Hematopoietic multipotent progenitor cell (in vitro differentiated cells): ENCODE measurements at regions not wholly inside any gene's neighbourhood (a gene's known extent, or its start where the extent isn't known, plus 50 kb on each side); places are given as distances from the start of the nearest gene placed in this dataset.

Experiments used
- DNase-seq, 3 donors: peaks; one replicate each; pipeline ENCODE4 v3.0.0-alpha.2; 2011 to 2015; ENCODE audit warnings: low read depth in 2 of 3, low spot score in 2 of 3

DNA sequence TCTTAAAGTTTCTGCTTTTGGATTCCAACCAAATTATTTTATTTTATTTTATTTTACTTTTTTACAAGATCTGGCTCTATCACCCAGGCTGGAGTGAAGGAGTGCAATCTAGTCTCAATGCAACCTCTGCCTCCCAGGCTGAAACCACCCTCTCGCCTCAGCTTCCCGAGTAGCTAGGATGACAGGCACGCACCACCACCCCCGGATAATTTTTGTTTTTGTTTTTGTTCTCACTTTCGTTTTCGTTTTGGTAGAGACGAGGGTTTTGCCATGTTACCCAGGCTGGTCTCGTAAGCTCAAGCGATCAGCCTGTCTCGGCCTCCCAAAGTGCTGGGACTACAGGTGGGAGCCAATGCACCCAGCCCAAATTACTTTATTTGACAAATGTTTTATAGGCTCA lies 219.8 kb downstream of the ETS1 start:
- DNase-seq: no peak

DNA sequence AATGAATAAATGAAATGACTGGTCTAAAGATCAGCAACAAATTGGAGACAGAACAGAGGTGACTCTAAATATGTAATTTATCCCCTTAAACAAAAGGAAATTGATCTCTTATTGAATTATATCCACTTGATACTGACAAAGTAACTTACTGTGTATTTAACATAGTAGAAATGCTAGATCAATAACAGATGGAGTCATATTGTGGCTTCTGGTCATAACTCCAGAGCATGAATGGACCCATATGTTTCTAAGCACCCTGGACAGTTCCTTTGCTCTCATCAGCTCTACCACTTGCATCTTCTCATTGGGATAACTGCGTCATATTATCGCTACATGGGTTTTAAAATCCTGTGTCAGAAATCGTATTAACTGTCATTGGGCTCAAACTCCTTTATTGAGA lies 222.3 kb downstream of the ETS1 start:
- peak in 2 of 3 donors; percentile 27 to 76 for DNase-seq

DNA sequence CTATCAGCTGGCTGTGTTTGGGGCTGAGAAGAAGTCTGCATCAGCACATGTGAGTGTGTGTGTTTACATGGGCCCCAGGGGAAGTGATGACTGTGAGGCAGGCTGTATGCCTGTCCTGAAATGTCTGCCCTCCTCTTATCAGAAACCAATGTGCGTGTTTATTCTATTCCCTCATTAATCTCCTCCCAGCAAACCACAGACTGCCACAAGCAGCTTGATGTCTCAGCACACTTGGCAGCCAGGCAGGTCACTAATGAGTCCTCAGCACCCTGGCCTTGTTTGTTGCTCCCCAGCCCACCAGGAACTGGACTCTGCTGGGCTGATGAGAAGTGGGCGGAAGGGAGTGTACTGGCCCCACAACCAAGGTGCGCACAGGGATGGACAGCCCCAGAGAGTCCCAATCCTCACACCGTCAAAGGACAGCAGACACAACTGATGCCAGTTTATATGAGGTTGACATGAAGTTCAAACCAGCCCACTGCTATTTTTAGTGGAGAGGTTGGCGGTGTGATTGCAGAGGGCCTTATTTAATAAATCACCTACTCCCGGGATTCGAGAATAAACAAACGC lies 225.8 kb downstream of the ETS1 start:
- peak in 2 of 3 donors; percentile 56 to 70 for DNase-seq

DNA sequence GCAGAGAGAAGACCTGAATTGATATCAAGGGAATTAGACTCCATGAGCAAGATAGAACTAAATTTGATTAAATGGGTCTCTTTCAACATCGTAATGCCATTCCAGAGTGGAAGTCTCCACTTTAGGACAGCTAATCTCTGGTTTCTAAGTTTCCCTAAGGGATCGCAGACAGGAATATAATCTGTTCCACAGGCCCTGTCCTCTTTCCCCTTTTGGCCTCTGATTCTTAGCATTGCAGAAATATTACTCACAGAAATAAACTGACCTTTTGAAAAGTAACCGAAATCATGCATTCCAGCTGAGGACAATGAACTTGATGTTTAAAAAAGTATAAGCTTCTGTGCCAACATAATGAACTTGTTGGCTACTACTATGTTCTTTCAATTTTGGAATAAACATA lies 227.8 kb downstream of the ETS1 start:
- DNase-seq: no peak

DNA sequence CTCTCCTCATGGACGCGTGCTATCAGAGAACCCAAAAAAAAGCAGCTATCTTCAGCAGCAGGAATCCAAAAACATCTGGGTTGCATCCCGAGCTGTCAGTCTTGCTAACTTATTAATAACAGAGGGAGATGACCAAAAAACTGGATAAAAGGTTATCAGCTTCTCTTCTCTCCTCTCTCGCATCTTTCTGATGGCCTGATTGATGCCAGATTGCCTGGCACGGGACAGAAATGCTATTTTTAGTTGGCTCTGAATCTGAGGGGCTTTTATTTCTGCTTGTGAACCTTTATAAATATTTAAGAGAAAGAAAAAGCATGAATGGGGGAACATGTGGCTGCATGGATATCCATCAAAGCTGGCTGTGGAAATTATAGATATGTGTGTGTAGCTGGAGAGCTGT lies 230.3 kb downstream of the ETS1 start:
- no peak for DNase-seq

DNA sequence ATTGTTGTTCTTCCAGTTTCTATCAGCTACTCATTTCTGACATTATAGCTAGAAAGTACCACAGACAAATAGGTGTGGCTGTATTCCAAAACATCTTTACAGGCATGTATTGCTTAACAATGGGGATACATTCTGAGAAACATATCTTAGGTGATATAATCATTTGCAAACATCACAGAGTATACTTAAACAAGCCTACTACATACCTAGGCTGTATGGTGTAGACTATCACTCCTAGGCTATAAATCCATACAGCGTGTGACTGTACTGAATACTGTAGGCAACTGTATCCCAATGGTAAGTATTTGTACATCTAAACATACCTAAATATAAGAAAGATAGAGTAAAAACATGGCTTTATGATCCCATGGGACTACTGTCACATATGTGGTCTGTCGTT lies 231.8 kb downstream of the ETS1 start:
- no peak for DNase-seq

DNA sequence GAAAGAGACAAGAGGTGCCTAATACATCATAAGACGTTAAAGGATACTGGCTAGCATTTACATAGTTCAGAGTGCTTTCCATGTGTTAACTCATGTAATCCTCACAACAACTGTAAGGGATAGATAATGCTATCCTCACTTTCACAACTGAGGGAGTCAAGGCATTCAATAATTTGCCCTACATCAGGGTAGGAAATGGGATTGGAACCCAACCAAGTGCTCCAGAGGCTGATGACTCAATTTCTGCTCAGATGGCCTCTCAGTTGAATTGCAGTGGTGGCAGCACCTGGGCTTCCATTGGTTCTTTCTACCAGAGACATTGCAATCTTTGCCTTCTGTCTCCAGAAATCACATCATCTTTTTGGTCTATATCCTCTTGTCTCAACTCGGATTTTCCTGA lies 232.9 kb downstream of the ETS1 start:
- DNase-seq: no peak

DNA sequence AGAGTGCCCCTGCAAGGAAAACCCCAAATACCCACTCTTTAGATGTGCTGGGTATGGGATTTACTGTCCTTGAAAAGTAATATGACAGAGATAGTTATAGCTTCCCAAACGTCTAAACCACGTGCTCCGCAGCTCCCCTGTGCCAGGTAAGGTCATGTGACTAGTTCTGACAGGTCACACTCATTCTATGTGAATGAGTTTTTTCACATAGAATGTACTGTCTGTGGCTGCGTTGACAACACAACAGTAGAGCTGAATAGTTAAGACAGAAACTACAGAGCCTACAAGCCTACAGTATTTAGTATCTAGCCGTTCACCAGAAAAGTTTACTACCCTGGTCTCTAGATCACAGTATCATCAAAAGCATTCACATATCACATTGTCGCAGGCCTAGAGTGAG lies 236.2 kb downstream of the ETS1 start:
- no peak for DNase-seq

DNA sequence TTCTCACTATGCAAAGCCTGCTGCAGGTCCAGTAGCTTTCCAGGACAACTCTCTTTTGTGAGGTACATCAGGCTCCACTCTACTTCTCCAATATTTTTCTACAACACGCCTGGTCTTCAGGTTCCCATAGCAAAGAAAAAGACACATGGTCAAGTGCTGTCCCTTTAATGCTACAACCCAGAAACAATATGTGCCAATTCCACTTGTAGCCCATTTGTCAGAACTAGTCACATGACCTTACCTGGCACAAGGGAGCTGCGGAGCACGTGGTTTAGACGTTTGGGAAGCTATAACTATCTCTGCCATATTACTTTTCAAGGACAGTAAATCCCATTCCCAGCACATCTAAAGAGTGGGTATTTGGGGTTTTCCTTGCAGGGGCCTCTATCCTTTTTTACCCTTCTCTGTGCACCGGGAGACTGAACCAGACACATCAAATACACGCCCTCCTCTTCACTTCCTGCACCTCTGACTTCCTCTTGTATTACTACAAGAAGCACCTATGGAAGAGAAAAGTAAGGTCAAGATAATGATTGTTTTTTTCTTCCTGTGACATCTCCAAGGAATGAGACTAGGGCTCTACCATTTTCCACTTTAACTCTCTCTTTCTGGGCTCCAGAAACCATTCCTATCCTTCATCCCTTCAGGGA lies 237.6 kb downstream of the ETS1 start:
- DNase-seq: no peak

DNA sequence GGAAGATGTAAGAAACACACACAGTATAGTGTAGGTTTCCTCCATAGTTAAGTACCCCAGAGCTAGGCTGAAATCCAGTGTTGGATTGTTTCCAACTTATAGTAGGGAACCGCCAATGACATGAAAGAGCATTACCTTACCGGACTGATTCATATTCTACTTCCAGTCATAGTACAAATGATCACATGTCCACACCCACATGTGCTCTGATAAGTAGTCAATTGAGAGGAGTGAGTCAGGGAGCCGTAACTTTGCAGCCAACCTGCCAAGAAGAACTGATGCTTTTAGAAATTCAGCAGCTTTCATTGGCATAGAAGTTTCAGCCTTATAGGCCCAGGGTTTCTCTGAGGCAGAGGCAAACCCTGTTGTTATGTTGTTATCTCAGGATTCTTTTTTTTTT lies 240.6 kb downstream of the ETS1 start:
- DNase-seq: no peak

DNA sequence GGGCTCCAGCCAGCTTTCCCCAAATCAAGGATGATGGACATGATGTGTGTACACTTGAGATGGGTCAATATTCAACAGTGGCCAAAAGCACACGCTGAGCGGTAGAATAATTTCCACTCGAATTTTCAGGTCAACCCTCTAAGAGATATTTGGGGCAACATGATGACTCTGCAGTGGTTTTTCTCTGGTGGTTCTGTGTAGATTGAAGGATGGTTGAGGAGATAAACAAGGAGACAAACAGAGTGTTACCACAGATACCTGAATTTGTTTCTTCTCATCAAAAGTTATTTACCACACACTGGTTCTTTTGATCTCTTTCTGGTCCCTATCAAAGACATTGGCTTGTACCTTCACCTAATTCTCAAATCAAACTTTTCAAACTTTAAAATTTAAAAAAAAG lies 242.0 kb downstream of the ETS1 start:
- DNase-seq: no peak

DNA sequence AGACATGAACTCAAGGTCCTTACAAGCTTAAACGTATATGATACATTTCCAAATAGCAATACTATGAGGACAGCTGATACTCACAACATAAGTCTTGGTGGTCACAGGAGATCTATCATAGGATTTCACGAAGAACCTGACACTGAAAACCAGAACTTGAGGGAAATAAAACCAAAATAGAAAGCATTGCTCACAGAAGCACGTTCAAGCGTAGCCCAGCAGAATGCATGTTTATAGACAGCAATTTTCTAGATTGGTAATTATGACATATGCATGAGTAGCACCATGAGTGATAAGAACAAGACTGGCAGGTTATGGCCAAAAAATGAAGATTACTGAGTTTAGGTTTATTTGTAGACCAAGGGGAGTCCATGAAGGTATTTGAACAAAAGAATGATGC lies 243.5 kb downstream of the ETS1 start:
- no peak for DNase-seq

DNA sequence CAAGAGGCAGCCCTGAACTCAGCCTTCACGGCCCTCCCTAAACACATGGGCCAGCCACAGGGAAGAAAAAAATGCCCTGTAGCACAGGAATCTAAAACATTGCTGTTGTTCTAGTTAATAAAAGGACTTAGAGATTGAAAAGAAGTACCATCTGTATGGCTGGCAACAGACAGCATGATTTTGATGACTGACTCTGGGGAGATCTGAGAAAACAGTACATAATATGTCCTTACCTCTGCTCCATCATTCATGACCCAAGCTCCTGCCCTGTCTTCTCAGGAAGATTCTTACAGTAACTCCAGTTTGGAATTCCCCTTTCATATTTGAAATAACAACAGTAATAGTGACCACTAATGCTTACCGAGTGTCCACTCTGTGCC lies 244.2 kb downstream of the ETS1 start:
- DNase-seq: no peak

DNA sequence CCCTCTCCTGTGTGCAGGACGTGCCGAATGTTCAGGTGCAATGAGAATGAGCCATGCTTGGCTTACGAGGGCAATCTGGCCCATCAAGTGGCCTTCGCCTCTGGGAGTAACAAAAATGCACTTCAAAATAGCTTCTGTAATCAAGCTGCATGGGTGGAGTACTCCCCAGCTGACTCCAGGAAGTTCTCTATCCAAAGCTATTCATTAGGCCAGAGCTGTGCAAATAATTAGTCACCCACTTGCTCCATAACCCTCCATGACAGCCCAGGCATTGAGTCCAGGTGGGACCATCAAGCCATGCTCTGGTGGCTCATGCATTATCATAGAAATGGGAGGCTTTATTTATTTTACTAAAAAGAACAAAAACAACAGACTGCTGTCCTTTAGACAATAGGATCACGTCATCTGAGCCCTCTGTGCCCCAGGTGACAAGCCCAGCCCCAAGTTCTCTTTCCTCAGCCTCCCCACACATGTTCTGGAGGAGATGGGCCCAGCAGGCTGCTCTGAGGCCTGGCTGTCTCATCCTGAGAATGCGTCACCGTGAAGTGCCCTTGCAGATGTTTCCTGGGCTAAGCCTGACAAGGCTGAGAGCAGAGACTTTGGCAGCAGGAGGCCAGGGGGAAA lies 244.7 kb downstream of the ETS1 start:
- DNase-seq: peak in 2 of 3 donors; percentile 95 to 97

DNA sequence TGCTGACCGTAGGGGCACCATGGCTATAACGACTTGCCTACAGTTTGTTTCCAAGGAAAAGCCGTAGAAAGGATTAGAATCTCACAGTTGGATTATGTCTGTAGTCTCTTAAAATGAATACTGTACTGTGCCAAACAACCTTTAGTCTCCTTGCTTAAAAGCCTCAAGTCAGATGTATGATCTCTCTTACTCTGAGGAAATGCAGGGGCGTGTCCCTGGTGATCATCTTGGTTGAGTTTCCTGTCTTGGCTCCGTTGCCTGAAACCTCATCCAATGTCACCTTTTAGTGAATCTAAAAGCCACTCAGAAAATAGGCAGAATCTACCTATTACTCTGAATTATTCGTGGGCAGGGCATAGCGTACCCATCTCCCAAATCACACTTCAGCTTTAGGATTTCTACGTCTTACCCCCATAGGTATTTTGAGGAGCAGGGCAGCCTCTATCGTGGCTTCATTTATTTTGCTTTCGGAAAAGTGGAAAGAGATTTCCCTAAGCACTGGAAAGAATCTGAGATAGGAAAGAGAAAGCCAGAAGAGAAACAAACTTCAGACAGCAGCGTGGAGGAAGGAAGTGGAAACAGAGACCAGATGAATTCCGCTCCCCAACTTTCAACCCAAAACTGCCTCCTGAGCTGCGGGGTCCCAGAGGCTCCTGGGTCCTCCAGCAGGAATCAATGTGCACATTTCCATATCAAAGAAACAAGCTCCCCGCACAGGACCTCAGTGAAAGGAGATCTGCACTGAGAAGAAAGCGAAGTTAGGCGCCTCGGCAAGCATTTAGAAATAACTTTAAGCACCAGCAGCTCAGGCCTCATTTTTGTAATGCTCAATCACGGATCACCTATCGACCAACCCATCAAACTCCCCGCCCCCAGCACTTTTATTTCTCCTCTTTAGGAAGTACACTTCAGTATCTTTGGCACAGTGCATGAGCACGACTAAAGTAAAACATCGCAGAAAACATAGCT lies 245.8 kb downstream of the ETS1 start:
- peak in 1 of 3 donors; percentile 57 for DNase-seq

DNA sequence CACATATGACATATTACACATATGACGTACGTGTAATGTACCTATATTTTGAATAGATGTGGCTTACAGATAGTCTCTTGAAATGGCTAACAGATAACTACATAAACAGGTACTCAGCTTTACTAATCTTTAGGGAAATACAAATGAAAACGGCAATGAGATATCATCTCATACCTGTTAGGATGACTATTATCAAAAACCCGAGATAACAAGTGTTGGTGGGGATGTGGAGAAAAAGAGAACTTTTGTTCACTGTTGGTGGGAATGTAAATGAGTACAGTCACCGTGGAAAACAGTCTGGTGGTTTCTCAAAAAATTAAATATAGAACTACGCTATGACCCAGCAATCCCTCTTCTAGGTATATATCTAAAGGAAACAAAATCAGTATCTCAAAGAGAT lies 247.6 kb downstream of the ETS1 start:
- DNase-seq: no peak

DNA sequence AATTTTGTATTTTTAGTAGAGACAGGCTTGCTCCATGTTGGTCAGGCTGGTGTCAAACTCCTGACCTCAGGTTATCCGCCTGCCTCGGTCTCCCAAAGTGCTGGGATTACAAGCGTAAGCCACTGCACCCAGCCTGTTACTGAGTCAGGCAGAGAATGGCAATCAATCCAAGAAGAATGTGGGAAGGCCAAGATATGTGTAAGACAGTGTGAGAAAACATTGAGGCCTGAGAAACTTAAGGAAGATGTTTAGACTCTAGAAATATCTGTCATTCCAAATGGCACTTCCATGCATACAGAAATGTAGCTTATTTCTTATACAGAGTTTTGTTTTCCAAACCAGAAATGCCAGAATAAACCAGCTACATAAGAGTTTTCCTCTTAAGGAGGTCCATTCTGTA lies 248.5 kb downstream of the ETS1 start:
- DNase-seq: no peak

DNA sequence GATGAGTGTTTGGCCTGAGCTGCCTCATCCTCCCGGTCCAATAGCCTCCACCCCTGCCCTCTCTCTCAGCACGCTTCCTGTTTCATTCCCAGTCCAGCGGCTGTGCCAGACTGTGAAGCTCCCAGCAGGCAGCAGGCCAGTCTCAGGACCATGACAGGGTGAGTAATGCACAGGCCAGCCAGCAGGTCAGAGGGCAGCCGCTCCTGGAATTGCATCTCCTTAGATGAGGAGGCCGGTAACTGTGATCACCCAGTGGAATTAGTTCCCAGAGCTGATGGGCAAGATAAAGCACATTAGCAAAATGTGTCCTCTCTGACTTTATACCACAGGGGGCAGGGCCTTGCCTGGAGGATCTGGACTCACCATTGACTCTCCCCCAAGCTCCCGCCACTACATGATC lies 251.2 kb downstream of the ETS1 start:
- no peak for DNase-seq

DNA sequence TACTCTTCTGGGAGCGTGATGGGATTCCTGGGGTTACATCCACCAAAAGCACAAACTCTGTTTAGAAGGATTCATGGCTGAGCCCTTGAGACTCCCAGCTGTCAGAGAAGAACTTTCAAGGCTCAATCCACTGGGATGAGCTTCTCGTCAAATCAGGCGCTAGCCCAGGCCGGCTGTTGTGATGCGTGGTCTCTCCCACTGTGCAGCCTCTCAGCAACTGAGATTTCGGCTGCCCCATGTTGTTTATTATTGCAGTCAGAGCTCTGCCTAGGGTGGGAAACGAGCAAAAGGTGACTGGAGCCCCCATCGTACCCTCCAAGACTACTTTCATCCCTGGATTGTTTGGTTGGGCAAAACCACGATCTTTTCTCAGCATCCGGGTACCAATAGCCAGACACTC lies 251.6 kb downstream of the ETS1 start:
- DNase-seq: no peak

DNA sequence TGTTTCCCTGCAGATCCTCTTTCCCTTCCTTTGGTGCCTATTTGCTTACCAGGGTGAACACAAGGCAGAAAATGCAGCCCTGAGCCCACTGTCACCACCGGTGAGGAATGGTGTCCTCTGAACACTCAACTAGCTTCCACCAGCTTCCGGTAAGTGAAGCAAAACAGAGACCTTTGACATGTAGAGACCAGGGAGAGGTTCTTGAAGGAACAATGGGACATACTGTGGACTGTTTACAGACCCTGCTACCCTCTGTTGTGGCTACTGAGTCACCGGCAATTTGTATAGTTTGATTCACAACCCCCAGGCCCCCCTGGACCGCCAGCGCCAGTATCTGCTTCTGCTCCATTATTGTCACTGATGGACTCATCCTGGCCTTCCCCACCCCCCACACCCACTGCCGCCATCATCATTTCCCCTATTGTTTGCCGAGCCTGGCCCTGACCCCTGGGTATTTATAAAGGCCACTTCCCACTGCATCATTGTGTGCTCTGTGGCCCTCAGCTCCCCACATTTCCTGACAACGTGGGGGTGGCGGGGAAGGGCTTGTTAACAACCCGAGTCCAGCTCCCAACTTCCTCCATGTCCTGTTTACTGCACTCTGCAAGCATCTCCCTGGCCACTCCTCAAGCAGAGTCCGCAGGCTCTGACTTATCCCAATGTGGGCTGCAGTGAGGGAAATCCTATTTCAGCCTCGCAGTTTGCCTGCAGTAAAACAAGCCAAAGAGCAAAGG lies 252.9 kb downstream of the ETS1 start:
- DNase-seq: no peak

DNA sequence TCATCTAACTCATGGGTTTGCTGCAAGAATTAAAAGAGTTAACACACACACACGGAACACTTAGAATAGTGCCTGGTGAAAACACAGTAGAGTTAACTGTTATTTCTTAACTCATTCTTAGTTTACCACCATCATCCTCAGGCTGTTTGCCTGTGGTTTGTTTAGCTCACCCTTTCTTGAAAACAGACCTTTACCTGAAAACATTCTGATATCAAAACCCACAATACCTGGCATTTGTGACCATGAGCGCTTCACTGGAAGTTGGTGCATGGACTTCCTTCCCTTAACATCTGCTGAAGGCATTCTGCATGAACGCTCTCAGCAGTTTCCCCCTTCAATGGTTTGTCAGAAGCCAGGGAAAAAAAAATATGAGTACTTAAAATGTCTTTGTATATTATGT lies 256.0 kb downstream of the ETS1 start:
- no peak for DNase-seq
